HCT116 (cell line): ENCODE measurements at regions not wholly inside any gene's neighbourhood (a gene's known extent, or its start where the extent isn't known, plus 50 kb on each side); places are given as distances from the start of the nearest gene placed in this dataset.

Experiments used
- ATAC-seq: fragments of 200-7000 bp; cut with Tn5 transposase; 2 replicates; pipeline ENCODE4 v1.9.1; 2020; ENCODE audit warnings: mild to moderate bottlenecking, moderate library complexity
- BruUV-seq: library from RNA; stranded (reverse); fragments of 400-500 nt; replicated peaks from 2 replicates; lab custom pipeline; 2021; lab: Mats Ljungman, UMichigan
- CTCF ChIA-PET: fragments of 300-600 bp; sonication (Branson Sonifier 250); formaldehyde crosslinking; loops from one replicate; lab custom pipeline; 2021; ENCODE audit warnings: antibody characterized with exemption; lab: Charles Lee
- POLR2A ChIA-PET: fragments of 300-600, 350-600 bp; sonication (Branson Sonifier 250); formaldehyde crosslinking; loops from one replicate; lab custom pipeline; 2021; ENCODE audit warnings: antibody characterized with exemption; lab: Charles Lee
- RAD21 ChIA-PET, 2 experiments: fragments of 300-600 bp; sonication (Branson Sonifier 250); formaldehyde crosslinking; loops; one replicate each; lab custom pipeline; 2023; ENCODE audit warnings: low total read pairs in 2 of 2; ENCODE audit not compliant: uncharacterized antibody in 2 of 2, unreplicated experiment in 2 of 2, low non-redundant PET in 1 of 2; lab: Charles Lee
- DNase-seq: peaks from one replicate; pipeline ENCODE4 v3.0.0-alpha.2; 2010; ENCODE audit warnings: low read depth, low spot score
- H2AFZ ChIP-seq: fragments of 200-600 bp; shearing (Covaris generic), sonication (generic); 2 replicates; pipeline ENCODE4 v1.6.1; 2017; ENCODE audit warnings: low read depth, mixed run types, mixed read lengths, antibody characterized with exemption, low read length; ENCODE audit not compliant: poor library complexity, severe bottlenecking
- H3K27ac ChIP-seq: 2 replicates; pipeline ENCODE4 v1.5.1; 2012; ENCODE audit warnings: low read depth, low read length
- H3K27me3 ChIP-seq: fragments of 200-600 bp; sonication (generic); 2 replicates; pipeline ENCODE4 v1.6.1; 2016; ENCODE audit warnings: mixed run types, low read length, mixed read lengths; ENCODE audit not compliant: insufficient read depth
- H3K36me3 ChIP-seq, 2 experiments: fragments of 200-500 bp in 1 of 2; fragments of 200-600 bp in 1 of 2; sonication (Bioruptor generic) in 1 of 2; sonication (generic) in 1 of 2; 2 replicates each; pipeline versions ENCODE4 v1.5.1 to v1.6.1; 2014 to 2016; ENCODE audit warnings: low read length in 2 of 2, inconsistent platforms in 1 of 2, mixed read lengths in 1 of 2, mixed run types in 1 of 2; ENCODE audit not compliant: insufficient read depth in 2 of 2, control insufficient read depth in 1 of 2
- H3K4me1 ChIP-seq, 2 experiments: fragments of 200-600 bp in 1 of 2; sonication (generic) in 1 of 2; 2 replicates each; pipeline versions ENCODE4 v1.5.1 to v1.6.1; 2012 to 2017; ENCODE audit warnings: low read length in 2 of 2, inconsistent platforms in 1 of 2, mild to moderate bottlenecking in 1 of 2, mixed read lengths in 1 of 2, mixed run types in 1 of 2, moderate library complexity in 1 of 2; ENCODE audit not compliant: insufficient read depth in 2 of 2, control insufficient read depth in 1 of 2
- H3K4me2 ChIP-seq: fragments of 200-600 bp; sonication (generic); 2 replicates; pipeline ENCODE4 v1.6.1; 2017; ENCODE audit warnings: mixed run types, low read length, mixed read lengths
- H3K4me3 ChIP-seq, 2 experiments: fragments of 200-600 bp in 1 of 2; sonication (generic) in 1 of 2; replicated peaks in 1 of 2; 2 replicates each; pipeline ENCODE4 v1.5.1; 2011 to 2016; ENCODE audit warnings: low read length in 2 of 2, control low read depth in 1 of 2, low read depth in 1 of 2, mild to moderate bottlenecking in 1 of 2, mixed read lengths in 1 of 2, mixed run types in 1 of 2
- H3K79me2 ChIP-seq: fragments of 200-600 bp; sonication (generic); 2 replicates; pipeline ENCODE4 v1.6.1; 2017; ENCODE audit warnings: mild to moderate bottlenecking, mixed run types, low read length, moderate library complexity, mixed read lengths; ENCODE audit not compliant: insufficient read depth
- H3K9ac ChIP-seq: fragments of 200-600 bp; sonication (generic); 2 replicates; pipeline ENCODE4 v1.6.1; 2016; ENCODE audit warnings: low read length, mixed read lengths
- H3K9me2 ChIP-seq: fragments of 200-600 bp; sonication (generic), shearing (Covaris generic); 2 replicates; pipeline ENCODE4 v1.6.1; 2017; ENCODE audit warnings: mixed run types, mild to moderate bottlenecking, moderate library complexity; ENCODE audit not compliant: insufficient read depth
- H3K9me3 ChIP-seq, 2 experiments: fragments of 200-500 bp in 1 of 2; fragments of 200-600 bp in 1 of 2; sonication (Bioruptor generic) in 1 of 2; sonication (generic) in 1 of 2; 2 replicates each; pipeline ENCODE4 v1.6.1; 2014 to 2017; ENCODE audit warnings: low read length in 2 of 2, mixed read lengths in 2 of 2, inconsistent platforms in 1 of 2, low read depth in 1 of 2, mild to moderate bottlenecking in 1 of 2, mixed run types in 1 of 2, moderate library complexity in 1 of 2; ENCODE audit not compliant: control insufficient read depth in 1 of 2, insufficient read depth in 1 of 2
- H4K20me1 ChIP-seq: fragments of 200-600 bp; sonication (generic), shearing (Covaris generic); 2 replicates; pipeline ENCODE4 v1.6.1; 2017; ENCODE audit warnings: mixed run types, mild to moderate bottlenecking, moderate library complexity; ENCODE audit not compliant: insufficient read depth
- SRF ChIP-seq: IDR thresholded peaks from 2 replicates; pipeline ENCODE4 v1.6.1; 2012; ENCODE audit warnings: low read depth
- TCF7L2 ChIP-seq: IDR thresholded peaks from 2 replicates; pipeline ENCODE4 v1.7.0; 2011; ENCODE audit warnings: borderline replicate concordance, inconsistent platforms; ENCODE audit not compliant: insufficient read depth, insufficient read length; ENCODE audit errors: extremely low read depth
- intact Hi-C: fragments of 100-400 bp; cut with micrococcal nuclease; formaldehyde crosslinking; loops from 2 replicates; pipeline ENCODE4 v1.10.0; 2022
- TF ChIP-seq, protein P1 (sequence below): IDR thresholded peaks from 2 replicates; pipeline ENCODE4 v1.6.1; 2011; ENCODE audit warnings: mild to moderate bottlenecking, low read length, moderate library complexity; ENCODE audit not compliant: insufficient replicate concordance; ENCODE audit errors: extremely low read depth

- ATAC-seq = no peak
- POLR2A ChIA-PET = no interaction called here
Measured at GRCh38 chr1:95650631-95651030, 416.6 kb downstream of the RWDD3 start.

GRCh38 chr1:95652423-95652965 lies 418.5 kb downstream of the RWDD3 start:
- no peak for TF ChIP-seq TCF7L2
- TF ChIP-seq, protein P1, sequence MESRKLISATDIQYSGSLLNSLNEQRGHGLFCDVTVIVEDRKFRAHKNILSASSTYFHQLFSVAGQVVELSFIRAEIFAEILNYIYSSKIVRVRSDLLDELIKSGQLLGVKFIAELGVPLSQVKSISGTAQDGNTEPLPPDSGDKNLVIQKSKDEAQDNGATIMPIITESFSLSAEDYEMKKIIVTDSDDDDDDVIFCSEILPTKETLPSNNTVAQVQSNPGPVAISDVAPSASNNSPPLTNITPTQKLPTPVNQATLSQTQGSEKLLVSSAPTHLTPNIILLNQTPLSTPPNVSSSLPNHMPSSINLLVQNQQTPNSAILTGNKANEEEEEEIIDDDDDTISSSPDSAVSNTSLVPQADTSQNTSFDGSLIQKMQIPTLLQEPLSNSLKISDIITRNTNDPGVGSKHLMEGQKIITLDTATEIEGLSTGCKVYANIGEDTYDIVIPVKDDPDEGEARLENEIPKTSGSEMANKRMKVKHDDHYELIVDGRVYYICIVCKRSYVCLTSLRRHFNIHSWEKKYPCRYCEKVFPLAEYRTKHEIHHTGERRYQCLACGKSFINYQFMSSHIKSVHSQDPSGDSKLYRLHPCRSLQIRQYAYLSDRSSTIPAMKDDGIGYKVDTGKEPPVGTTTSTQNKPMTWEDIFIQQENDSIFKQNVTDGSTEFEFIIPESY = no peak
- CTCF ChIA-PET = no interaction called here

More at GRCh38 chr1:95650631-95651030, 416.6 kb downstream of the RWDD3 start:
- no peaks in the 10 kb centered on the region for H3K36me3 ChIP-seq
- no peaks in the 10 kb centered on the region for H3K79me2 ChIP-seq
- no peaks in the 10 kb centered on the region for H3K4me1 ChIP-seq
- ChIA-PET RAD21 (no interaction called here), CTCF (no interaction called here)
- H4K20me1 ChIP-seq = no peaks in the 10 kb centered on the region
- H2AFZ ChIP-seq = no peak overlapping the region
- BruUV-seq = no TSS peak
- DNase-seq = no peak
- no peak overlapping the region for H3K27ac ChIP-seq
- H3K4me2 ChIP-seq = no peak overlapping the region
- no peak overlapping the region for H3K9ac ChIP-seq
- no peaks in the 10 kb centered on the region for H3K27me3 ChIP-seq
- intact Hi-C loops = no loop called here
- H3K4me3 ChIP-seq = no peak overlapping the region
- no peaks in the 10 kb centered on the region for H3K9me3 ChIP-seq
- TF ChIP-seq SRF = no peak
- no peaks in the 10 kb centered on the region for H3K9me2 ChIP-seq

More at GRCh38 chr1:95652423-95652965, 418.5 kb downstream of the RWDD3 start:
- Histone ChIP-seq H3K4me3 (no peak overlapping the region), H3K36me3 (no peaks in the 10 kb centered on the region), H3K9ac (no peak overlapping the region), H3K9me3 (no peaks in the 10 kb centered on the region), H3K27ac (no peak overlapping the region), H3K79me2 (no peaks in the 10 kb centered on the region), H3K9me2 (no peaks in the 10 kb centered on the region), H3K4me1 (no peaks in the 10 kb centered on the region), H3K27me3 (no peaks in the 10 kb centered on the region), H2AFZ (no peak overlapping the region), H3K4me2 (no peak overlapping the region), H4K20me1 (no peaks in the 10 kb centered on the region)
- ChIA-PET POLR2A (no interaction called here), RAD21 (no interaction called here)
- intact Hi-C loops = no loop called here
- no TSS peak for BruUV-seq
- no peak for ATAC-seq
- DNase-seq = no peak
